Activated naive CD8-positive, alpha-beta T cell treated with anti-CD3 and anti-CD28 coated beads for 36 hours (primary cell): ENCODE measurements at regions not wholly inside any gene's neighbourhood (a gene's known extent, or its start where the extent isn't known, plus 50 kb on each side); places are given as distances from the start of the nearest gene placed in this dataset.
"Not testable (repeated sequence)": the region's sequence is repeated elsewhere in the genome, so short reads cannot be mapped to it uniquely, and the experiment has no call there.

ENCODE experiments used
- DNase-seq: peaks from one replicate; pipeline ENCODE4 v3.0.0; 2021
- H3K27ac Mint-ChIP-seq: one replicate; pipeline ENCODE4 v1.8.0; 2022; ENCODE audit warnings: mild to moderate bottlenecking, moderate library complexity, mixed read lengths
- H3K27me3 Mint-ChIP-seq: one replicate; pipeline ENCODE4 v1.8.0; 2022; ENCODE audit warnings: mild to moderate bottlenecking, mixed read lengths
- H3K36me3 Mint-ChIP-seq: one replicate; pipeline ENCODE4 v1.8.0; 2021; ENCODE audit warnings: mild to moderate bottlenecking, mixed read lengths
- H3K4me1 Mint-ChIP-seq: one replicate; pipeline ENCODE4 v1.8.0; 2021; ENCODE audit warnings: mixed read lengths
- H3K4me3 Mint-ChIP-seq: one replicate; pipeline ENCODE4 v1.8.0; 2022; ENCODE audit warnings: mild to moderate bottlenecking, moderate library complexity, mixed read lengths
- H3K9me3 Mint-ChIP-seq: one replicate; pipeline ENCODE4 v1.8.0; 2022; ENCODE audit warnings: mixed read lengths

GRCh38 chr2:17229414-17229813, 288.8 kb downstream of the RAD51AP2 start:
- DNase-seq, result no peak
- Mint-ChIP-seq H3K36me3 (no peaks in the 10 kb centered on the region), H3K27ac (no peak overlapping the region), H3K4me1 (no peaks in the 10 kb centered on the region), H3K4me3 (no peak overlapping the region), H3K9me3 (peaks cover 3% of the 10 kb centered on the region), H3K27me3 (no peaks in the 10 kb centered on the region)

- Mint-ChIP-seq H3K27me3 (no peaks in the 10 kb centered on the region), H3K9me3 (peaks cover 3% of the 10 kb centered on the region), H3K27ac (no peak overlapping the region), H3K4me3 (no peak overlapping the region), H3K4me1 (no peaks in the 10 kb centered on the region), H3K36me3 (no peaks in the 10 kb centered on the region)
- DNase-seq, result no peak
Measured at GRCh38 chr2:17228461-17228860, 289.8 kb downstream of the RAD51AP2 start.

- H3K36me3 Mint-ChIP-seq, result no peaks in the 10 kb centered on the region
Measured at GRCh38 chr2:17227856-17228255, 290.4 kb downstream of the RAD51AP2 start.

GRCh38 chr2:17226941-17227490, 291.2 kb downstream of the RAD51AP2 start:
- H3K27me3 Mint-ChIP-seq, result no peaks in the 10 kb centered on the region
- no peak for DNase-seq
- no peak overlapping the region for H3K4me3 Mint-ChIP-seq
- H3K27ac Mint-ChIP-seq, result no peak overlapping the region
- no peaks in the 10 kb centered on the region for H3K36me3 Mint-ChIP-seq
- peaks cover 3% of the 10 kb centered on the region for H3K9me3 Mint-ChIP-seq
- H3K4me1 Mint-ChIP-seq, result no peaks in the 10 kb centered on the region

More at GRCh38 chr2:17227856-17228255, 290.4 kb downstream of the RAD51AP2 start:
- H3K9me3 Mint-ChIP-seq, result peaks cover 3% of the 10 kb centered on the region
- H3K27ac Mint-ChIP-seq, result no peak overlapping the region
- H3K4me3 Mint-ChIP-seq, result no peak overlapping the region
- DNase-seq, result no peak
- no peaks in the 10 kb centered on the region for H3K27me3 Mint-ChIP-seq
- H3K4me1 Mint-ChIP-seq, result no peaks in the 10 kb centered on the region

- H3K9me3 Mint-ChIP-seq, result peaks cover 5% of the 10 kb centered on the region
- no peak for DNase-seq
- no peaks in the 10 kb centered on the region for H3K36me3 Mint-ChIP-seq
- no peaks in the 10 kb centered on the region for H3K4me1 Mint-ChIP-seq
- H3K27ac Mint-ChIP-seq, result no peak overlapping the region
- no peak overlapping the region for H3K4me3 Mint-ChIP-seq
- H3K27me3 Mint-ChIP-seq, result no peaks in the 10 kb centered on the region
Measured at GRCh38 chr2:17223211-17223610, 295.0 kb downstream of the RAD51AP2 start.

GRCh38 chr2:17208511-17208910, 309.7 kb downstream of the RAD51AP2 start:
- DNase-seq, result no peak
- Mint-ChIP-seq H3K36me3 (no peaks in the 10 kb centered on the region), H3K4me1 (no peaks in the 10 kb centered on the region), H3K27ac (no peak overlapping the region), H3K27me3 (no peaks in the 10 kb centered on the region), H3K4me3 (no peak overlapping the region), H3K9me3 (peaks cover 4% of the 10 kb centered on the region)

- Mint-ChIP-seq H3K9me3 (peaks cover 4% of the 10 kb centered on the region), H3K27me3 (no peaks in the 10 kb centered on the region), H3K4me1 (no peaks in the 10 kb centered on the region), H3K4me3 (no peak overlapping the region), H3K36me3 (no peaks in the 10 kb centered on the region), H3K27ac (no peak overlapping the region)
- DNase-seq, result no peak
Measured at GRCh38 chr2:17206771-17207170, 311.5 kb downstream of the RAD51AP2 start.

GRCh38 chr2:17204214-17204613, 314.0 kb downstream of the RAD51AP2 start:
- not testable (repeated sequence) for H3K9me3 Mint-ChIP-seq, H3K4me3 Mint-ChIP-seq, H3K36me3 Mint-ChIP-seq, H3K27ac Mint-ChIP-seq, DNase-seq, H3K27me3 Mint-ChIP-seq, H3K4me1 Mint-ChIP-seq

- not testable (repeated sequence) for H3K36me3 Mint-ChIP-seq, DNase-seq
Measured at GRCh38 chr2:17202628-17203027, 315.6 kb downstream of the RAD51AP2 start.

GRCh38 chr2:17199741-17200140, 318.5 kb downstream of the RAD51AP2 start:
- Mint-ChIP-seq H3K4me3 (no peak overlapping the region), H3K27me3 (no peaks in the 10 kb centered on the region), H3K36me3 (no peaks in the 10 kb centered on the region), H3K4me1 (no peaks in the 10 kb centered on the region), H3K27ac (no peak overlapping the region), H3K9me3 (peaks cover 2% of the 10 kb centered on the region)
- DNase-seq, result no peak

More at GRCh38 chr2:17202628-17203027, 315.6 kb downstream of the RAD51AP2 start:
- not testable (repeated sequence) for H3K27ac Mint-ChIP-seq, H3K9me3 Mint-ChIP-seq, H3K4me3 Mint-ChIP-seq, H3K4me1 Mint-ChIP-seq, H3K27me3 Mint-ChIP-seq

GRCh38 chr2:17196380-17196779, 321.9 kb downstream of the RAD51AP2 start:
- no peaks in the 10 kb centered on the region for H3K4me1 Mint-ChIP-seq
- no peak for DNase-seq
- peaks cover 1% of the 10 kb centered on the region for H3K9me3 Mint-ChIP-seq
- H3K4me3 Mint-ChIP-seq, result no peak overlapping the region
- no peak overlapping the region for H3K27ac Mint-ChIP-seq
- H3K27me3 Mint-ChIP-seq, result no peaks in the 10 kb centered on the region
- H3K36me3 Mint-ChIP-seq, result no peaks in the 10 kb centered on the region

- no peaks in the 10 kb centered on the region for H3K27me3 Mint-ChIP-seq
- peaks cover 1% of the 10 kb centered on the region for H3K9me3 Mint-ChIP-seq
- H3K27ac Mint-ChIP-seq, result no peak overlapping the region
- DNase-seq, result no peak
- H3K4me1 Mint-ChIP-seq, result no peaks in the 10 kb centered on the region
- H3K36me3 Mint-ChIP-seq, result no peaks in the 10 kb centered on the region
- H3K4me3 Mint-ChIP-seq, result no peak overlapping the region
Measured at GRCh38 chr2:17195016-17195415, 323.2 kb downstream of the RAD51AP2 start.

- DNase-seq, result no peak
- peaks cover 1% of the 10 kb centered on the region for H3K9me3 Mint-ChIP-seq
- no peak overlapping the region for H3K4me3 Mint-ChIP-seq
- H3K36me3 Mint-ChIP-seq, result no peaks in the 10 kb centered on the region
- H3K4me1 Mint-ChIP-seq, result no peaks in the 10 kb centered on the region
- no peaks in the 10 kb centered on the region for H3K27me3 Mint-ChIP-seq
- H3K27ac Mint-ChIP-seq, result no peak overlapping the region
Measured at GRCh38 chr2:17194083-17194482, 324.2 kb downstream of the RAD51AP2 start.

GRCh38 chr2:17193433-17193890, 324.8 kb downstream of the RAD51AP2 start:
- H3K36me3 Mint-ChIP-seq, H3K9me3 Mint-ChIP-seq, H3K27me3 Mint-ChIP-seq, H3K27ac Mint-ChIP-seq, H3K4me1 Mint-ChIP-seq, H3K4me3 Mint-ChIP-seq, DNase-seq: not testable (repeated sequence)

GRCh38 chr2:17191223-17191622, 327.0 kb downstream of the RAD51AP2 start:
- H3K4me1 Mint-ChIP-seq, result no peaks in the 10 kb centered on the region
- H3K27ac Mint-ChIP-seq, result no peak overlapping the region
- H3K27me3 Mint-ChIP-seq, result no peaks in the 10 kb centered on the region
- no peak overlapping the region for H3K4me3 Mint-ChIP-seq
- H3K9me3 Mint-ChIP-seq, result peaks cover 1% of the 10 kb centered on the region
- no peak for DNase-seq
- no peaks in the 10 kb centered on the region for H3K36me3 Mint-ChIP-seq

- H3K27ac Mint-ChIP-seq, result no peak overlapping the region
- no peak for DNase-seq
- no peaks in the 10 kb centered on the region for H3K4me1 Mint-ChIP-seq
- no peak overlapping the region for H3K4me3 Mint-ChIP-seq
- no peaks in the 10 kb centered on the region for H3K27me3 Mint-ChIP-seq
- H3K36me3 Mint-ChIP-seq, result no peaks in the 10 kb centered on the region
- H3K9me3 Mint-ChIP-seq, result peaks cover 1% of the 10 kb centered on the region
Measured at GRCh38 chr2:17190527-17190926, 327.7 kb downstream of the RAD51AP2 start.
